Tongue (tissue), 1 donor: ENCODE measurements at regions not wholly inside any gene's neighbourhood (a gene's known extent, or its start where the extent isn't known, plus 50 kb on each side); places are given as distances from the start of the nearest gene placed in this dataset.
A peak's percentile ranks its signal among the peaks of the same experiment; 100 is the strongest.
"Not testable (repeated sequence)": the region's sequence is repeated elsewhere in the genome, so short reads cannot be mapped to it uniquely, and the experiment has no call there.

Experiments used
- DNase-seq: peaks from one replicate; pipeline ENCODE4 v3.0.0-alpha.2; 2015

DNA sequence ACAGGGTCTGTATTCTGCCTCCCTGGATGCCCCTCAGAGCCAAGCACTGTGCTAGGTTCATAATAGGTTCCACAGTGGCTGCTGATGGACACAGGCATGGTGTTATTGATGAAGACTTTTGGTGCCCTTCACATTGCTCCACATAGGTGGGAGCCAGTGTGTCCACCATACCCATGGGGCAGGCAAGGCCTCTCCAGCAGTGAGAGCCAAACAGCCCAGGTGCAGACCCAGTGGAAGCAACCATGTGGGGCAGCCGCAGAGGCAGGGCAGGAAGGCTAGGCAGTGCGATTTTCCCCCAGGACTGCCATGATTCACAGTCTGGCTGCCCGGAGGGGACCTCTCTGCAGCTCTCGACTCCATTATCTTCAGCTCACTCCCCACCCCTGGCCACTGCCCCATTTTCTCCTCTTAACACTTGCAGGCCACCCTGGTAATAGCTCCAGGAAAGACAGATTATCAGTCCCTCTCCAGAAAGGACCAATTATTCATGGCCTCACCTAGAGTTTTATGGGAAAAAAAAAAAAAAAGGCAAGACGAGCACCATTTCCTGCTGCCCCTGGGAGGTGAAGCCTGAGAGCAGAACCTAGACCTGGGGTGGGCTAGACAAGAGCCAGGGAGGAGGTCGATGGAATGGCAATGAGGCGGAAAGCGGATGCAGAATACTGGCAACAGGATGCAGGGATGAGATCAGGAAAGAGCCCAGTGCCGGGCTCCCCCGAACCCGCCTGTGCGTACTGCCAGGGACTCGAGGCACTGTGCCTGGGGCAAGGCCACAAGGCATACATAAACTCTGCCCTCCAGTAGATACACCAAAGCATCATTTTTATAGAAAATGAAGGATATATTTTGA is 343.0 kb upstream of the NCAM1 start:
- no peak for DNase-seq

GRCh38 chr11:112619106-112619505 is 342.1 kb upstream of the NCAM1 start:
- DNase-seq: no peak

GRCh38 chr11:112620621-112621394 is 340.4 kb upstream of the NCAM1 start:
- no peak for DNase-seq

GRCh38 chr11:112623057-112623456 is 338.2 kb upstream of the NCAM1 start:
- DNase-seq: no peak

- no peak for DNase-seq
Measured at GRCh38 chr11:112624431-112624830, 336.8 kb upstream of the NCAM1 start.

GRCh38 chr11:112624971-112625370 is 336.2 kb upstream of the NCAM1 start:
- DNase-seq: not testable (repeated sequence)

GRCh38 chr11:112625814-112626213 is 335.4 kb upstream of the NCAM1 start:
- DNase-seq: no peak

GRCh38 chr11:112626731-112627130 is 334.5 kb upstream of the NCAM1 start:
- no peak for DNase-seq

DNA sequence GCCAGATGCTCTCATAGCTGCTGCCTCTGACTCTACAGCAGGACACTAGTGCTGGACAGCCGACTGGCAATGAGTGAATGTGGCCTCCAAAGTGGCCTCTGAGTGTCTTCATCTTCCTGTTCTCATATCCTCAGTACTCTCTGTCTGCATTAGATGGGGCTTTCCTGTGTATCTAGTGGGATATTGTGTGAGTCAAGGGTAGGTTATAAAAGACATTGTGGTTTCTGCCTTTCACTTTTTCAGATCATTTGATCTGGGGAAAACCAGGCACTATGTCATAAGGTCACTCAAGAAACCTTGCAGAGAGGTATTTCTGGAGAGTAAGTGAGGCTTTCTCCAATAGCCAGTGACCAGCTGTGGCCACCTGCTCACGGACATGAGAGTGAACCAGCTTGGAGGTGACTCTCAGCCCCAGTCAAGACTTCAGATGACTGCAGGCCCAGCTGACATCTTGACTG is 333.6 kb upstream of the NCAM1 start:
- DNase-seq: no peak

DNA sequence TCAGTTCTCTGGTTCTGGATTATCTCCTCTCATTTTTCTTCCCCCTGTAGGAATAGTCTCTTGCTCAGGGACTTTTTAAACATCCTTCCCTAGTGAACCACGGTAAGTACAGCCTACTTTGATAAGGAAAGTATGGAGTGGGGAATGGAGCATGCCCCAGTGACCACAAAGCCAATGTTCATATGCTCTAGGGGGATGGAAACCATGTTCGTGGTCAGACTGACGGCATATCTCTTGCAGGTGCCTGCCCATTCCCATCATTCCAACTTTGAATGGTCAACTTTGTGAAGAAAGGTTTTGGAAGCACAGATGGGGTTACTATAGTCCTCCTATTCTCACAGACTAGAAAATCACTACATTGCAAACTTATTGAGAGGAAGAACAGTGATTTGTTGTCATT is 332.5 kb upstream of the NCAM1 start:
- no peak for DNase-seq

DNA sequence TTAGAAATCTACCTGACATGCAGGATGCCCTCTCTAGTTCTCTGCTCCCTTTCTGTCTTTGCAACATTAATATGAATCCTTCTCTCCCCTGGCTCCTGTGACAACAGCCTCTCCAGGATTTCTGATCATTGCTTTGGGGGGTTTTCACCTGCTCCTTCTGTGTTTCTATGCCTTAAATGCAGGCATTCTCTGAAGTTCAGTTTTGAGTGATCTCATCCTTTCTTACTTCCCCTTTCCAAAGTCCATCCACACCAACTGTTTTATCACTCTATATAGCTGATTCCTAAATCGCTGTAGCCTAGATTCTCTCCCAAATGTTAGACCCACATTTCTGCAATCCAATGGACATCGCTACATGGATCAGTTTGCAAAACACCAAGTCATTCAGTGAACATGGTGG is 330.7 kb upstream of the NCAM1 start:
- no peak for DNase-seq

DNA sequence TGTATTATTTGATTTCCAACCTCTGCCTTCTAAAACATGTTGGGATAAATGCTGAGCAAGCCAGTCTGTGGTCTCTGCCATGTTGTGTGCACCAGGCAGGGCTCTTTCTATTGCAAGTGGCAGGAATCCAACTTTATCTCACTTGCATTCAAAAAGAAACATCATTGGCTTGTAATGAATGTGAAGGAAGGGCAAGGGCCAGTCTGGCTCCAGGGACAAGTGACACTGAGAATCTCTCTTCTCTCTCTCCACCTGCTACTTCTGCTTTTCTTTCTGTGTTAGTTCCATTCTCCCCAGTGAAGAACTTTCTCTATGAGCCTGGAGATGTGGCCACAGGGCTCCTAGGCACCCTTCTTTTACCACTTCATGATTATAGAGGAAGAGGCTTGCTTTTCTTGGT is 329.9 kb upstream of the NCAM1 start:
- no peak for DNase-seq

- DNase-seq: no peak
Measured at GRCh38 chr11:112632866-112633505, 328.2 kb upstream of the NCAM1 start.

- peak; percentile 51 for DNase-seq
Measured at GRCh38 chr11:112634551-112634950, 326.7 kb upstream of the NCAM1 start.

DNA sequence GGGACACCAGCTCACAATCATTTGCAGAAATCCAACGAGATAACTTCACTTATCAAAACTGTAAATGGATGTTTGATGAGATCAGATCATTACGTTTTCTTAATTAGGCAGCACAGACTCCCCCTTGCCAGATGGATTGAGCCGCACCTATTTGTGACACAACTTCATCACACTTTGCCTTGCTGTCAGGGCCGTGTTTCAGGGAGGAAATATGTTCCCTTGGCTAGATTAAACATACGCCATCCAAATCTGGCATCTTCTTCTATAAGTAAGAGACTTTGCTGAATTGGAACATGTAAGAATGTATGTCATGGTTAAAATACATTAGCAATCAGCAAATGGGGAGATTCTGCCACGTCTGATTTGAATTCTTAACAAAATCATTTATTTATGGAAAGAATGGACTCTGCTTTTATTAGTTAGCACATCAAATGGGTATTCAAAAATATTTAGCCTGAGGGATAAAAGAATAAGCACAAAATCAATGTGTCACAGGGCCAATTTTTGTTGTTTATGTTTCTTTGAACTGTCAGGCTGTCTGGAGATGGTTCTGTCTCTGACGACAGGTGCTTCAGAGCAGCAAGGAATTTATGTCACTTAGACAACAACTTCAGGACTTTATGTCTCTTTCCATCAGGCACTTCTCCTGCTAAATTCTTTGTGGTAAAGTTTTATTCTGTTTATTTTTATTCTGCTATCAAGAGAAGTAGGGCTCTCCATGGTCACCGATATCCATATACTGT is 326.1 kb upstream of the NCAM1 start:
- DNase-seq: peak; percentile 48

GRCh38 chr11:112637076-112637475 is 324.1 kb upstream of the NCAM1 start:
- DNase-seq: peak; percentile 93

- DNase-seq: peak; percentile 36
Measured at GRCh38 chr11:112637876-112638275, 323.3 kb upstream of the NCAM1 start.

GRCh38 chr11:112639469-112639868 is 321.8 kb upstream of the NCAM1 start:
- DNase-seq: no peak

DNA sequence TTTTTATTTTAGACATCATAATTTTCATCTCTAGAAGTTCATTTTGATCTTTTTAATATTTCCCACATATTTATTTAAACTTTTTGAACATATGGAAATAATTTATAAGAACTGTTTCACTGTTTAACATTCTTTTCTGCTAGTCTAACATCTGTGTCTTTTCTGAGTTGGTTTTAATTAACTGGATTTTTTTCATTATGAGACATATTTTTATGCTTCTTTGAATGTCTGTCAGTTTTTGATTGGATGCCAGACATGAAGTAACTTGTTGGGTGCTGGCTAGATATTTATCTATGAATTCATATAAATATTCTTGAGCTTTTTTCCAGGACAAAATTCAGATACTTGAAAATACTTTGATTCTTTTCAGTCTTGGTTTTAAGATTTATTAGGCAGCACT is 317.8 kb upstream of the NCAM1 start:
- DNase-seq: no peak

DNA sequence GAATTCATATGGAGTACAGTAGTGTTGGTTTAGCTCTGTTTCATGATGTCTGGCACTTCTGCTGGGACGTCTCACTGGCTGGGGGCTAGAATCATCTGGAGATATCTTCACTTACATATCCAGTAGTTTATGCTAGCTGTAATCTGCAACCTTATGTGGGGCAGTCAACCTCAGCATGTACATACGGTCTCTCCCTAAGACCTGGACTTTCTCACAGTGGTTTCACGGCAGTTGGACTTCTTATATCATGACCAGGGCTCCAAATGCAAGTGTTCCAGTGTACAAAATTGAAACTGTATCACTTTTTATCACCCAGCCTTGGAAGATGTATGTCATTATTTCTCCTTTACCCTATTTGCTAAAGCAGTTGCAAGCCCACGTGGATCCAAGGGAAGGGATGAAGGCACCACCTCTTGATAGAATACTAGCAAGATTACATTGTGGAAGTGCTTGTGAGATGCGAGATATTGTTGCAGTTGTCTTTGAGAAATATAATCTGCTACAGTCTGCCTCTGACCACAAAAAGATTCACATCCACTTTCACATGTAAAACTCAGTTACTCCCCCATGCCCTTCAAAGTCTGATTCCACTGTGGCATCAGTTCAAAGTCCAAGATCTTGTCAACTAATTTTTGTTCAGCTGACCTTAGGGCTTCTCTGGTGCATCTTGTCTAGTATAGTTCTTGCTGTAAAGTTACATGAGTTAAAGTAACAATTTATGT is 316.6 kb upstream of the NCAM1 start:
- DNase-seq: no peak

GRCh38 chr11:112649856-112650255 is 311.4 kb upstream of the NCAM1 start:
- DNase-seq: no peak

DNA sequence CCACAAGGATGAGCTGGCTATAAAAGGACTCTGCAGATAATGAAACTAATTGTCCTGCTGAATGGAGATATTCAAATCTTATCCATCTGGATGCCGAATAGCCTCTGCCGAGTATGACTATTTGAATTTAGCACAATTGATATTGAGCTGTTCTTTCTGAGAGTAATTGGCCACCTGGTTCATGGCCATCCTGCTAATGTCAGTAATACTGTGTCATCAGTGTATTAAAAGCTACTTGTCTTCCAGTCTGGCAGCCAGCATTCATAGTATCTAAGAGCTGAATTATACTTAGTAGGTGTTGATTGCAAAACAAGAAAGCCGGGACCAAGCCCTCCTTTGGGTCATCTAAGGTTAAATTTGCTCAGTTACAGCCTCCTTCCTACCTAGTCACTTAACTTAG is 310.7 kb upstream of the NCAM1 start:
- DNase-seq: peak; percentile 35
